HG03354 (cell line): ENCODE measurements at regions not wholly inside any gene's neighbourhood (a gene's known extent, or its start where the extent isn't known, plus 50 kb on each side); places are given as distances from the start of the nearest gene placed in this dataset.
"Not testable (repeated sequence)": the region's sequence is repeated elsewhere in the genome, so short reads cannot be mapped to it uniquely, and the experiment has no call there.

Experiments
- ATAC-seq: cut with Tn5 transposase; IDR thresholded peaks from one replicate; pipeline ENCODE4 v1.9.1; 2021; ENCODE audit warnings: mild to moderate bottlenecking; ENCODE audit not compliant: unreplicated experiment, poor library complexity, severe bottlenecking

GRCh38 chr4:24181005-24181404, 291.2 kb upstream of the PPARGC1A start:
- no peak for ATAC-seq

GRCh38 chr4:24180586-24180985, 290.7 kb upstream of the PPARGC1A start:
- no peak for ATAC-seq

GRCh38 chr4:24179201-24179840, 289.5 kb upstream of the PPARGC1A start:
- no peak for ATAC-seq

- ATAC-seq, result not testable (repeated sequence)
Measured at GRCh38 chr4:24177443-24177842, 287.6 kb upstream of the PPARGC1A start.

GRCh38 chr4:24175707-24176106, 285.9 kb upstream of the PPARGC1A start:
- ATAC-seq, result no peak

- ATAC-seq, result no peak
Measured at GRCh38 chr4:24174602-24175001, 284.8 kb upstream of the PPARGC1A start.

- ATAC-seq, result no peak
Measured at GRCh38 chr4:24172406-24172805, 282.6 kb upstream of the PPARGC1A start.

GRCh38 chr4:24169956-24170355, 280.1 kb upstream of the PPARGC1A start:
- ATAC-seq, result no peak

GRCh38 chr4:24168658-24169057, 278.8 kb upstream of the PPARGC1A start:
- no peak for ATAC-seq

- no peak for ATAC-seq
Measured at GRCh38 chr4:24166501-24166900, 276.7 kb upstream of the PPARGC1A start.

- no peak for ATAC-seq
Measured at GRCh38 chr4:24164797-24165196, 274.9 kb upstream of the PPARGC1A start.

GRCh38 chr4:24164054-24164693, 274.3 kb upstream of the PPARGC1A start:
- ATAC-seq, result no peak

- no peak for ATAC-seq
Measured at GRCh38 chr4:24163314-24163713, 273.5 kb upstream of the PPARGC1A start.

- no peak for ATAC-seq
Measured at GRCh38 chr4:24160358-24160757, 270.5 kb upstream of the PPARGC1A start.

GRCh38 chr4:24158031-24158430, 268.2 kb upstream of the PPARGC1A start:
- ATAC-seq, result no peak

- ATAC-seq, result no peak
Measured at GRCh38 chr4:24150034-24150433, 260.2 kb upstream of the PPARGC1A start.

- ATAC-seq, result no peak
Measured at GRCh38 chr4:24146127-24146526, 256.3 kb upstream of the PPARGC1A start.

- no peak for ATAC-seq
Measured at GRCh38 chr4:24145591-24145990, 255.7 kb upstream of the PPARGC1A start.

- ATAC-seq, result no peak
Measured at GRCh38 chr4:24144381-24144780, 254.5 kb upstream of the PPARGC1A start.

- ATAC-seq, result no peak
Measured at GRCh38 chr4:24143741-24144140, 253.9 kb upstream of the PPARGC1A start.

- no peak for ATAC-seq
Measured at GRCh38 chr4:24141836-24142235, 252.0 kb upstream of the PPARGC1A start.

- ATAC-seq, result no peak
Measured at GRCh38 chr4:24140892-24141291, 251.0 kb upstream of the PPARGC1A start.
